Gastrocnemius medialis (tissue), 4 donors: ENCODE measurements at regions not wholly inside any gene's neighbourhood (a gene's known extent, or its start where the extent isn't known, plus 50 kb on each side); places are given as distances from the start of the nearest gene placed in this dataset.

ENCODE experiments used
- ATAC-seq, 2 donors: fragments of 150-250 bp; one replicate each; pipeline ENCODE4 v1.9.1; 2016
- DNase-seq, 2 donors: peaks; one replicate each; pipeline ENCODE4 v3.0.0-alpha.2; 2019
- H3K27ac ChIP-seq, 4 donors: fragments of 200-600 bp; sonication (generic); 1 replicate in 1 of 4; 2 replicates in 3 of 4; pipeline ENCODE4 v1.5.1; 2016 to 2018; ENCODE audit warnings: mild to moderate bottlenecking in 2 of 4, moderate library complexity in 1 of 4
- H3K27me3 ChIP-seq, 3 donors: fragments of 200-600 bp; sonication (generic) in 2 of 3; 1 replicate in 1 of 3; 2 replicates in 2 of 3; pipeline versions ENCODE4 v1.5.1 to v1.6.0; 2016 to 2019; ENCODE audit warnings: mild to moderate bottlenecking in 1 of 3, moderate library complexity in 1 of 3
- H3K36me3 ChIP-seq, 2 donors: fragments of 200-600 bp; sonication (generic) in 1 of 2; one replicate each; pipeline ENCODE4 v1.5.1; 2017 to 2018
- H3K4me1 ChIP-seq, 2 donors: fragments of 200-600 bp; sonication (generic) in 1 of 2; one replicate each; pipeline ENCODE4 v1.5.1; 2016 to 2017; ENCODE audit warnings: mild to moderate bottlenecking in 2 of 2
- H3K4me3 ChIP-seq, 4 donors: fragments of 200-600 bp; sonication (generic) in 3 of 4; 1 replicate in 1 of 4; 2 replicates in 3 of 4; pipeline ENCODE4 v1.5.1; 2016 to 2019; ENCODE audit warnings: mild to moderate bottlenecking in 2 of 4
- H3K9me3 ChIP-seq, 3 donors: fragments of 200-600 bp; sonication (generic) in 2 of 3; 1 replicate in 1 of 3; 2 replicates in 2 of 3; pipeline ENCODE4 v1.5.1; 2016 to 2019
- CTCF ChIP-seq, 5 experiments: fragments of 450-650 bp in 3 of 5; fragments of 200-600 bp in 2 of 5; sonication (generic) in 2 of 5; IDR thresholded peaks in 4 of 5; conservative IDR thresholded peaks in 1 of 5; 1 replicate in 4 of 5; 2 replicates in 1 of 5; pipeline ENCODE4 v1.5.1; 2016 to 2019; ENCODE audit warnings: antibody characterized with exemption in 5 of 5, mild to moderate bottlenecking in 3 of 5, moderate library complexity in 3 of 5
- POLR2A ChIP-seq, 2 donors: fragments of 450-650 bp; IDR thresholded peaks; one replicate each; pipeline ENCODE4 v1.6.1; 2017; ENCODE audit warnings: antibody characterized with exemption in 2 of 2, mild to moderate bottlenecking in 2 of 2, moderate library complexity in 2 of 2
- in situ Hi-C, 4 donors: fragments of 200-750 bp; cut with MboI; loops; one replicate each; pipeline versions ENCODE4 v1.15.0 to v1.8.0; 2017; ENCODE audit warnings: low sequenced_read_pairs in 4 of 4
- intact Hi-C: fragments of 100-400 bp; cut with DNase I; formaldehyde crosslinking; loops from one replicate; pipeline ENCODE4 v1.15.1; 2023; ENCODE audit warnings: low total_unique reads

DNA sequence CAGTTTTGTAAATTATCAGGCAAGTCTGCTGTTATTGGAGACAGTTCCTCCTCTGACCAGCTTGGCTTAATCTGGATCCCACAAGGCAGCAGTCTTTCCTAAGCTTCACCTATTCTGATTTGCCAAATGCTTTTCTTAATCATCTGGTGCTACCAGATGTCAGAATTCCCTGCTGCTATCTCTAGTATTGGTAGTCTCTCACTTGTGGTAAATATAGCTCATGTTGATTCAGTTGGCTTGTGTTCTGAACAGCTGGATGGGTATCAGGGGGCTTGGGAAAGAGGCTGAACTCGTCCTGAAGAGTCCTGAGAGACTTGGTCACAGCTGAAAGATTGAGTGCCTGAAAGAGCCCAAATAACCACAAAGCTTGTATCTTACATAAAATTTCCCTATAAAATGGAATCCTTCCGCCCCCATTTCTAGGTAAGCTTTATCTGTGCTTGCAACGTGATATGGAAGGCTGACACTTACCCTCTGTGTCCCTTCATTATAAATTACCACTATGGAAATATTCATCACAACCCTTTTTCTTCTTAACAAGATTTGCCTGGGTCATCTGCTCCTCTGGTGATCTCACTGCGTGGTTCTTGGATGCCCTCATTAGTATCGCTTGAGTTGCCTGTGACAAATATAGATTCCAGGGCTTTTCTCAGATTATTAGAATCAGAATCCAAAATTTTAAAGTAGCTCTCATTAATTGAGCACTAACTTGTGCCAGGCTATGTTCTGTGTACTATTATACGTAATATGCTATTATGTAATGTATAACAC lies 104.1 kb upstream of the GPRIN3 start:
- intact Hi-C loops, result loop anchor here (10.0 kb wide), 1 partner anchor 107 kb away; the partner anchor contains the start of gene GPRIN3
- no peaks in the 10 kb centered on the region for H3K27me3 ChIP-seq
- ATAC-seq (peak; percentile 39 to 60), DNase-seq (no peak)
- in situ Hi-C loops, result no loop called here
- TF ChIP-seq POLR2A (IDR thresholded peaks at IDR 0.05) (no peak), CTCF (IDR thresholded peaks at IDR 0.05 in 4 of 5, conservative IDR thresholded peaks at IDR 0.05 in 1 of 5) (no peak)
- no peak overlapping the region for H3K4me3 ChIP-seq
- H3K4me1 ChIP-seq, result no peaks in the 10 kb centered on the region
- H3K27ac ChIP-seq, result peak overlapping the region in 3 of 4 donors; percentile 26 to 52 (median 48)
- no peaks in the 10 kb centered on the region for H3K36me3 ChIP-seq
- no peaks in the 10 kb centered on the region for H3K9me3 ChIP-seq

DNA sequence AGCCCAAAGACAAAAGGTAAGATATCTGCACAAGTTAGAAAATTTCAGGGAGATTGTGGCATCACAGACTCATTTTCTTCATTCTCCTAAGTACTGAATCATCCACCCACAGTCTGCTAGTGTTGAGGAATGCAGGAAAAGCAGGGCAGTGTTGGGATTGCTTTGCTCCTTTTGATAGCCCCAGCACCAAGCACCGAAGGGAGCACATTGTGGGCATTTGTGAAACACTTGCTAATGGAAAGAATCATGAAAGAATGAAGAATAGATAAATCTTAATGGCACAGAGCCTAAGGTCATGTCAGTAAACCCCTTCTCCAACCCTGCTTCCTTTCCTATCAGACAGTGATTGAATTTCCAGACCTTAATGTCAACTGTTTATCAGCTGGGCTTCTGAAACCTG lies 103.1 kb upstream of the GPRIN3 start:
- Histone ChIP-seq H3K36me3 (no peaks in the 10 kb centered on the region), H3K4me3 (no peak overlapping the region), H3K27ac (peak overlapping the region in 2 of 4 donors; percentile 1 to 48), H3K27me3 (no peaks in the 10 kb centered on the region), H3K9me3 (no peaks in the 10 kb centered on the region), H3K4me1 (no peaks in the 10 kb centered on the region)
- no peak for ATAC-seq
- in situ Hi-C loops, result no loop called here
- no peak for DNase-seq
- intact Hi-C loops, result loop anchor here (10.0 kb wide), 1 partner anchor 106 kb away; the partner anchor contains the start of gene GPRIN3
- TF ChIP-seq POLR2A (IDR thresholded peaks at IDR 0.05) (no peak), CTCF (IDR thresholded peaks at IDR 0.05 in 4 of 5, conservative IDR thresholded peaks at IDR 0.05 in 1 of 5) (no peak)

DNA sequence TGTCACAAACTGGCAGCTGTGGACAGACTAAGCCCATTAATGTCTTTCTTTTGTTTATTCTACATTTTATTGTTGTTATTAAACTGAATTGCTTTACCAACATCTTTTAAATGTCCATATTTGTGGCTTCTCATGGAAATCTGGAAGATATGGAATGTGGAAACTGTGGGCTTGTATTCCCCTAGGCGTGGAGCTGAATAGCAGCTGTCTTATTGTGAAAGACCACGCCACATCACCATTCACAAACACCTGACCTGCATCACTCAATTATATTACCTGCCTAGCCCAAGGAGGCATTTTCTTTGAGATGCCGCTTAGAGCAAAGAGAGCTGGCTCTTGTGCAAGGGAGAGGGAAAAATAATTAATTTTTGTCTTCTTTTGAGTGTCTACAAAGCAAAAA lies 96.9 kb upstream of the GPRIN3 start:
- ATAC-seq, result no peak
- no peaks in the 10 kb centered on the region for H3K36me3 ChIP-seq
- in situ Hi-C loops, result no loop called here
- no peaks in the 10 kb centered on the region for H3K9me3 ChIP-seq
- no peaks in the 10 kb centered on the region for H3K27me3 ChIP-seq
- no peak for DNase-seq
- no peak overlapping the region for H3K27ac ChIP-seq
- H3K4me1 ChIP-seq, result no peaks in the 10 kb centered on the region
- no peak overlapping the region for H3K4me3 ChIP-seq
- intact Hi-C loops, result no loop called here
- no peak for TF ChIP-seq CTCF (IDR thresholded peaks at IDR 0.05 in 4 of 5, conservative IDR thresholded peaks at IDR 0.05 in 1 of 5)
- TF ChIP-seq POLR2A (IDR thresholded peaks at IDR 0.05), result no peak

- H3K27me3 ChIP-seq, result no peaks in the 10 kb centered on the region
- H3K36me3 ChIP-seq, result no peaks in the 10 kb centered on the region
- no peaks in the 10 kb centered on the region for H3K4me1 ChIP-seq
- ATAC-seq (no peak), DNase-seq (no peak)
- intact Hi-C loops, result no loop called here
- H3K9me3 ChIP-seq, result no peaks in the 10 kb centered on the region
- no peak overlapping the region for H3K4me3 ChIP-seq
- no peak for TF ChIP-seq CTCF (IDR thresholded peaks at IDR 0.05 in 4 of 5, conservative IDR thresholded peaks at IDR 0.05 in 1 of 5)
- TF ChIP-seq POLR2A (IDR thresholded peaks at IDR 0.05), result no peak
- in situ Hi-C loops, result no loop called here
- H3K27ac ChIP-seq, result no peak overlapping the region
Observed at GRCh38 chr4:89403826-89404225, 96.2 kb upstream of the GPRIN3 start.
